NCI-H446 (cell line): ENCODE measurements at regions not wholly inside any gene's neighbourhood (a gene's known extent, or its start where the extent isn't known, plus 50 kb on each side); places are given as distances from the start of the nearest gene placed in this dataset.
"Not testable (repeated sequence)": the region's sequence is repeated elsewhere in the genome, so short reads cannot be mapped to it uniquely, and the experiment has no call there.

Experiments
- DNase-seq, 2 experiments: peaks; one replicate each; lab custom pipeline; 2025; lab: John Stamatoyannopoulos, UW

DNA sequence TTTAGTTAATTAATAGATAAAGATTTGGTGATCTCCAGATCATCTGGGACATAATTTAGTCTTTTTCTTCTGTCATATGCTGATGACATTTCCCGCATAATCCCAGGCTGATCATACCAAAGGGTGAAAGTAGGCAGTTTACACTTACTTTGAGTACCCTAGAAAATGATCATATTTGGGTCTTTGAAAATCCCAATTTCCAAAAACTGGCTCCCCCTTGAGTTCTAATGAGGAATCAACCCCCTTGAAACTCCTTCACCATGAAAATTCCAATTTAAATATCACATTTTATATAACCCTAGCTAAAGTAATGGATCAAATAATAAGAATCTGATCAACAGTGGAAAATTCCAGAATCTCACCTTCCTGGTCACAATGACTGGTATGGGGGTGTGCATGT, 223.4 kb downstream of the NAF1 start:
- DNase-seq = no peak

DNA sequence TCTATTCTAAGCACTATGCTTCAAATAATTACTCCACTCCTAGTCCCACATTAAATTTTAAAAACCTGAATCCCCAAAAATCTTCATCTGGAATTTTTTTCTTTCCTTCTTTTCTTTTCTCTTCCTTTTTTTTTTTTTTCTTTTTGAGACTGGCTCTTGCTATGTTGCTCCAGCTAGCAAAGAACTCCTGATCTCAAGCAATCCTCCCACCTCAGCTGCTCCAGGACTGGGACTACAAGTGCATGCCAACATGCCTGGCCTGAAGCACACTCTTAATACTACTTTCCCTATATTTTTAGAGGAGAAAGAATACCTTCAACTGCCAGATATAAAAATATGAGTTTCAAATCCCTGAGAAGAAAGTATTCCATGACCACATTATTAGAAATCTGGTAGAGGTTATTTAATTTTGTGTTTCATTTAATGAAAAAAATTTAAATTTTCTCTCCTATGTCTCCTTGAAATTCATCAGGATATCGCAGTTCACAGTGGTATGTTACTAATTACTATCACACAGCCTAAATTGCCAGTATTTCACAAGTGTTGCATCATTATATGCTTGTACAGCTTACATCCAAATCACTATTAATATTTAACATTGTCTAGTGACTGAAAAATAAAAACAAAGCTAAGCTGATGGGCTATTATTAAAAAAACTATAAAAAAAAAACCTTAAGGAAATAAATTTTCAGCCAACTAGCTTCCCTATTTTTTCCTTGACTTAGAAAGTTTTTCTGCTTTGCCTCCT, 227.8 kb downstream of the NAF1 start:
- DNase-seq = no peak

DNA sequence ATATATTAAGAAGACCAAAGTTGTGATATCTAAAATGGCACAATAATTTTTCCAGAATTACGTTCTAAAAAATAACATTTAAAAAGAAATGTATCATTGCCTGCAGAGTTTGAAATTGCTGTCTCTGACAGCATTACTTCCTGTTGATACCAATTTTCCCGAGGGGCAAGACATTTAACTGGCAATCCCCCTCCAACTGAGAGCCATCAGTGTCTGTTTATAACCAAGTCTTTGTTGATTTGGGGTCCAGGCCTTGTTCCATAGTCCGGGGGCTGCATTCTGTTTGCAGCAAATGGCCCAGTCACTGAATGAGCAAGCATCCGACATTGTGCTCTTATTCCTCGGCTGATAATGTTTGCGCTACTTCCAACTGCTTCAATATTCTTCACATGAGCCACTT, 231.5 kb downstream of the NAF1 start:
- no peak for DNase-seq

DNA sequence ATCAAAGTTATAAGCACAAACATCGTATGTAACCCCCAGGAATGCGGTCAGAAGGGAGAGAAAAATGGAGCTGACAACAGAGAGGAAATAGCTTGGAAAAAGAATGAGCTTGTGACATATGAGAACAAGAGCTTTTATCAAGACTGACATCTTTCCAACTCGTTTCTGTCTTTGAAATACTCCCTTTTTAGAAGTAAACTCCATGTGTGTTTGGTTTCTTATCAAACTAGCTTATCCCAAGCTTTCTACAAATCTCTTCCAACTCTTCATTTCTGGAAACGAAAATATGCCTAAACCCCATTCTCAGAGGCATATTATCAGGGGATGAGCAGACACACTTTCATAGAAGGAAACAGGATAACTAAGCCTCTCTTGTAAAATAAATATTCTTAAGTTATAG, 235.4 kb downstream of the NAF1 start:
- DNase-seq = no peak

DNA sequence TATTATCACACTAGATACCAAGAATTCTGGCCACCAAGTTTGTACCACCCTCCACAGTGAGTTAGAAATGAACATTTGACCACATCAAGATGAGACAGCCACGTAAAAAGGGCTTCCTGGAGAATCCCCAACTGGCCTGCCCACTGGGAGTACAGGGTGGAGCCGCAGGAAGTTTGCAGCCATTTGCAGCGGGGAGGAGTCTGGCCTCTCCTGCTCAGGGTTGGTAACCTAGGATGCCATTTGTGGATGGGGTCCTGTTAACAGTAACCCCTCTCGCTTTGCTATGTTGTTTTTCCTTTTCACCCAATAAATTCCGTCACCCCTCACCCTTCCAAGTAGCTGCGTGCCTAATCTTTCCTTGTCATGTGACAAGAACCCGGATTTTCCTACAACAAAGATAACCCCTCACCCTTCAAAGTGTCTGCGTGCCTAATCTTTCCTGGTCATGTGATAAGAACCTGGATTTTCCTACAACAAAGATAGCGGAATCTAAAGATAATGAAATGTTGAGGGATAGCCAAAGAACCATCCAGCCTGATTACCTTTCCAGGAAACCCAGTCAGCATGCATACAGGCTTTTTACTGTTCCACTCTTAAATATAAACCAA, 245.4 kb downstream of the NAF1 start:
- DNase-seq = no peak

DNA sequence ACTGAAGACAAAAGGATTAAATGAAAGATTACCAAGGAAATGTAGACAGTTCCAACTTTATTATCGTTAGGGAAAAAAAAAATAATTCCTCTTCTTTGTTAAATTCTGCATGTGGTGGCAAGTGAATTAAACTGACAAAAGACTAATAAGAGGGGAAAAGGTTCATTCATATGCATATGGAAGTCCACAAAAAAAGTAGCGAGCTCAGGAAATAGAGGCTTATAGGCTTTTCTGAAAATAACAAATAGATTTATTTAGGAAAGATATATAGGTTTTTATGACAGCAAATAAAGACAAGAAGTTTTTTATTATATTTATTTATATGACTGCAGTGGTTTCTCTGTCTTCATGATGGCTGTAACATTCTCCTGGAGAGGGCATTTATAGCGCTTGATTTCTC, 246.0 kb downstream of the NAF1 start:
- DNase-seq = no peak

DNA sequence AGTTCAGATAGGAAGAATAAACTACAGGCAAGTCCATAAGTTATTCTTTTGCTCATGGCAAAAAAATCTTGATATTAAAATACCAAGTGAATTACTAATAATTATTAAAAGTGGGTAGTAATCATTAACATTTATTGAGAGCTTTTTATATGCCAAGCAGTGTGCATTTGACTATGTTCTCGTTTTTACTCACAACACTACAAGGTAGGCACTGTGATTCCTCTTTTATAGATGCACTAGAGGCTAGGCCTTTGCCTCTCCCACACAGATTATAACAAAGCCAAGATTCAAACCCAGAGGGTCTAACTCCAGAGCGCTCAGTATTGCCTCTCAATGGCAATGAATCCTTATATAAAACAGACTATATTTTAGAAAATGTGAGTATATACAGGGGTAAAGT, 254.2 kb downstream of the NAF1 start:
- DNase-seq = no peak

DNA sequence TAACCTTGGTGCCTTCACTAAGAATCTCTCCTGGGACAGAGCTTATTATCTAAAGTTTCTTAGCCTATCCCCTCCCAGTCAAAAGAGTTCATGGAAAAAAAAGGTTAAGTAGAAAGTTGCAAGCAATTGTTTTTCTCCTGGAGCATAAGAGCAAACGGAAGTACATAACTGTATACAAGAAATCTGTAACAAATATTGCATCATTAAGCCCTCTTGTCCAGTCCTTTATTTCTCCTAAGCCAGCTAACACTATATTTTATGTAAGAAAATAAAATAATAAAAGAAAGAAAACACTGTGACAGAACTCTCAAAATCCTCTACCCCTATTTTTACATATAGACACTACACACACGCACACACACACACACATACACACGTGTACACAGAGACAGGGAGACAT, 255.3 kb downstream of the NAF1 start:
- no peak for DNase-seq

DNA sequence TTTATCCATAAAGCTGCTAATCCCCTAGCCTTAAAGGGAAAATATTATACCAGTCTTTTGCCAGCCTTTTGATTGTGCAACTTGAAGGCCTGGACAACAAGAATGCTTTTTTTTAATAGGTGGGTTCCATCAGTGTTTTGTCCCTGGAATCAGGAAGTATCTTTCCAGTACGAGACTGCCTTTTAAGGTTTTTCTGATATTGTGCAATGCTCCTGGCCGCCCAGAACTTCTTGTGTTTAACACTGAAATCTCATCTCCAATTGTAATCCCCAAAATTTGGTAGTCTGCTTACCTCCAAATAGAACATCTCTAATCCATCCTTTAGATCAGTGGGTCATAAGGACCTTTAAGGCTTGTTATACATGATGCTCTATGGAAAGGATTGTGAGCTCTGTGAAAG, 256.7 kb downstream of the NAF1 start:
- no peak for DNase-seq

DNA sequence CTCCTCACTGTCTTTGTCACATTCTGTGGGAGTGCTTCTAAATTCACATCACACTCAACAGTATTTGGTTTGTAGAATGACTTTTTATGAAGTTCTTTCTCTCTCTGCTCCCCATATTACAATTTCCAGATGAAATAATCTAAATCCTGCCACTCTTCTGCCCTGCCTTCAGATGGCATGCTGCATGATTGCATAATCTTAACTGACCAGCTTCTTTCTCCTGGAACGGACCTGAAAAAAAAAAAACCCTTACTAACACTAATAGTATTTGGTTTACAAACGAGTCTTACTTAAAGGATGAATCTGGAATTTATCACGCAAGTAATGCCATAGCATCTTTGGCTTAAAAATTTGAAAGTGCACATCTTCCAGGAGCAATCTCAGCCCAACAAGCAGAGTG, 272.3 kb downstream of the NAF1 start:
- DNase-seq = no peak

DNA sequence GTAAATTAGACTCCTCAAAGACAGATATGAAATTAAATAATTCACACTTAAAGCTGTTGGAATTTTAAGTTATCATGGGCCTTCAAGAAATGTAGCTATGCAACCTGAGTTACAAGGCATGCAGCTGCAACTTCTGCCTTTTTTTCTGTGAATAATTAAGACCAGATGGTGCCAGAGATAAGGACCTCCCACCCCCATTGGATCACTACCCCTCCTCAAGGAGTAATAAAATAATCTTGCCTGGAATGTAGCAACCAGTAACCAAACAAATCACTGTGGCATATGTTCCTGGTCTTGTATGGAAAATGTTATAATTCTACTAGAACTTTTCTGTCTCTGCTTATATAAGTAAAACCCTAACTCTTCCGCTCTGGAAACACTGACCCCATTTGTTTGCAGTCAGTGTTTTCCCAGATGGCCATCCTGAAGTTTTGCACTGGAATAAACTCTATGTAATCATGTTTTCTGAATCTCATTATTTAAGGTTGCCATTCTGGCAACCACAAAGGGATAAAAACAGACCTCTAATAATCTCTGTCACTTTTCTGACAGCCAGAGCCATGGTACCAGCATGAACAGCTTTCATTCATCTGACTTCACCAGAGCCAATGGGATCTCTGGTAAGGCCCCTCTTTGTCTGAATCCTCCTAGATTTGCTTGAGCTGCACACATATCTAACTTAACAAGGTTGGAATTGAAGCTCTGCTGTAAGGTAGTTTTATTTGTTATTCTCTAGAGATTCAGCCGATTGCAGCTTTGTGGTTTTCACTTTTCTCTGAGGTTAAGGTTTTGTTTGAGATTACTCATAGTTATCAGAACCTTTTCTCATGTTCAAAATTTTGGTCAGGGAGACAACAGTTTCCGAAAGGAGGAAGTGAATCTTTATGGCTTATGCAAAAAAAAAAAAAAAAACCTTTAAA, 274.6 kb downstream of the NAF1 start:
- no peak for DNase-seq

DNA sequence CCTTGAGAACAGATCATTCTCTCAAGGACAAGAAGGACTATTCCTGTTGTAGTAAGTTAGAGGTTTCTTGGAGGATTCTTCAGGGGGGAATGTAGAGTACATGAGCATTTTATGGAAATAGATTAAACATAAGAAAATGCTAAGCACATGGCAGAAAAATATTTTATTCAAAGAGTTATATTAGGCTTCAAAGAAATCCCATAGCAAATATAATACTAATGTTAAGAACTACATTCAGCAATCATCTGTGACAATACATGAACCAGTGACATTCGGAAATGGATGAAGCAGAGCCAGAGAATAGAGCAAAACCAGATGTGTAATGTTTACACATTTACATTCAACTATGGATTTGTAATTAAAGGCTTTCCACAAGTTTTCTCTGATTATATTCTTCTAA, 288.6 kb downstream of the NAF1 start:
- no peak for DNase-seq

DNA sequence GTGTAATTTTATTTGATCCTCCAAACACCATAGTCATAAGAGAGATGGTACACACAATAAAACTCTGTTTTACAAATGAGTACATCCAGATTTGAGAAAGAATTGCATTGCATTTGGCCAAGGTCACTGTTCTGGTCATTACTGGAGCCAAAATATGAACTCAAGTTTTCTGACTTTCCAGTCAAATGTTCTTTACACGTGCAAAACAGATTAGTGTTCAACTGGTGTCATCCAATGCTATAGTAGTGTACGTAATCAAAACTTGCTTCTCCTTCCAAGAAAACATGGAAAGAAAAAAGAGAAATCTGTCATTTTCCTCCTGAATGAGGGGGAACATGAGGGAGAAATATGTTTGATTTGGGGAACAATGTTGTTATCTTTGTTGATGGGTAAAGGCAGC, 291.9 kb downstream of the NAF1 start:
- DNase-seq = no peak

DNA sequence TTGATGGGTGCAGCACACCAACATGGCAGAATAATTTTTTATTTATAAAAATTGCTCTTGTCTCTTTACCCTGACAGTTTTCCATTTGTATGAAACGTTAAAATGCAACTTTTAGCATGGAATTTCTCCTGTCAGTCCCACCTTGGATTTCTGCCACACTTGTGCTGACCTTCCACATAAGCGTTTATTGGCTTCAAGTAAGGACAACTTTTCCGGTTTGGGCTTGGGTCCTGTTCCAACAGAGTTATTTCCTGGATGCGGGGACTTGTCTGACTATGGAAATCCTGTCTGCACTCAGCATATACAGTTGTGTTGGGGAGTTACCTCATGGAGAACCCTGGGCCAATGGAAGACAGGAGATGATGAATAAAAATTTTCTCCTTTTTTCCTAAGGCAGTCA, 294.7 kb downstream of the NAF1 start:
- no peak for DNase-seq

DNA sequence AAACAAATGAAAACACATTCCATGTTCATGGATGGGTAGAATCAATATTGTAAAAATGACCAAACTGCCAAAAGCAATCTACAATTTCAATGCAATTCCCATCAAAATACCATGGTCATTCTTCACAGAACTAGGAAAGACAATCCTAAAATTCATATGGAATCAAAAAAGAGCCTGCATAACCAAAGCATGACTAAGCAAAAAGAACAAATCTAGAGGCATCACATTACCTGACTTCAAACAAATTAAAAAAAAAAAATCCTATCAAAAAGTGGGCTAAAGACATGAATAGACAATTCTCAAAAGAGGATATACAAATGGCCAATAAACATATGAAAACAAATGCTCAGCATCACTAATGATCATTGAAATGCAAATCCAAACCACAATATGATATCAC, 297.5 kb downstream of the NAF1 start:
- no peak for DNase-seq

DNA sequence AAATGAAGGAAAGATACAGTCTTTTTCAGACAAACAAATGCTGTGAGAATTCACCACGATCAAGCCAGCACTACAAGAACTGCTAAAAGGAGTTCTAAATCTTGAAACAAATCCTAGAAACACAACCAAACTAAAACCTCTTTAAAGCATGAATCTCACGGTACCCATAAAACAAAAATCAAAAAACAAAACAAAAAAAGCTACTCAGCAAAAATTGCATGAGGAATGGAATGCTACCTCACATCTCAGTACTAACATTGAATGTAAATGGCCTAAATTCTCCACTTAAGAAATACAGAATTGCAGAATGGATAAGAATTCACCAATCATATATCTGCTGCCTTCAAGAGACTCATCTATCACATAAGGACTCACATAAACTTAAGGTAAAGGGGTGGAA, 300.1 kb downstream of the NAF1 start:
- no peak for DNase-seq

DNA sequence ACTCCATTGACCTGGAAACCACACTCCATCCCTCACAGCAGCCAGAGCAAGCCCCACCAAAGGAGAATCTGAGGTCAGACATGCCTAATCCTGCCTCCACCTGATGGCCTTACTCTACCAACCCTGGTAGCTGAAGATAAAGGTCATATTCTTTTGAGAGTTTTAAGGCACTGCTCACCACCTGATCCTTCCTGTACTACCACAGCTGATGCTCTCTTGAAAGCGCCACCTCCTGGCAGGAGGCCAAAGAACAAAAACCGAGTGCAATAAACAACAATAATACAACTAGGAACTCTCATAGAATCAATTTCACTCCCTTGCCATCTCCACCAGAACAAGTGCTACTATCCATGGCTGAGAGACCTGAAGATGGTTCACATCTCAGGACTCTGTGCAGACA, 301.6 kb downstream of the NAF1 start:
- no peak for DNase-seq

DNA sequence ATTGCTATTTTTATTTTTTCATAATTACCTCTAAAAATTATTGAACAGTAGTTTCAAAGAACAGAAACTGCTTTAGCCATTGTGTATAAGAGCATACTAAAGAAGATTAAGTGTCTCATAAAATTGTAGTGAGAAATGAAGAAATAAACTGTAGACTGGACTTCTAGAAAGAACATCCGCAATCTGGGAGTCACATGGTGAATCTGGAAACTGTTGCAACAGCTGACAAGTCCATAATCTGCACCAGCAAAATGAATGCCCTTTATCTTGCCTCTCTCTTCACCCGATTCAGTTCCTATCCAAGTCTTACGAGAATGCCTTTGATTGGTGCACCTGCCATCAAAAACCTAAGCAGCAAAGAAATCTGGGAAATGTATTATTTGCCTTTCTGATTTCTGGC, 312.9 kb downstream of the NAF1 start:
- DNase-seq = no peak

DNA sequence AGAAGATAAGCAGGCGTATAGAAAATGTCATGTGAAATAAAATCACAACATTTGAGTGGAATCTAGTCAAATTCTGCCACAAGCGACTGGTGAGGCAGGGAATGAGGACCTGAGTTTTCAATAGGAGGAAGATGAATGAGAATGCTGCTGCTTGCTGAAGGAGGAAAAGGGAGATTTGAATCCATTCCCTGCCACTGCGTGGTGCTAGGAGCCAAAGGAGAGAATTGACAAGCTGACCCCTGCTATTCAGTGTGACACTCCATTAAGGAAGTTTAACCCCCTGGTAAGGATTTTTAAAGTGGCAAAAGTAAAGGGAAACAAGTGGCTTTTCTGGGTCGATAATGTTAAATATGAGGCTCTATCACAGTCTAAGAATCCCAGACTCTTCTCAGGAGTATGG, 314.0 kb downstream of the NAF1 start:
- no peak for DNase-seq

DNA sequence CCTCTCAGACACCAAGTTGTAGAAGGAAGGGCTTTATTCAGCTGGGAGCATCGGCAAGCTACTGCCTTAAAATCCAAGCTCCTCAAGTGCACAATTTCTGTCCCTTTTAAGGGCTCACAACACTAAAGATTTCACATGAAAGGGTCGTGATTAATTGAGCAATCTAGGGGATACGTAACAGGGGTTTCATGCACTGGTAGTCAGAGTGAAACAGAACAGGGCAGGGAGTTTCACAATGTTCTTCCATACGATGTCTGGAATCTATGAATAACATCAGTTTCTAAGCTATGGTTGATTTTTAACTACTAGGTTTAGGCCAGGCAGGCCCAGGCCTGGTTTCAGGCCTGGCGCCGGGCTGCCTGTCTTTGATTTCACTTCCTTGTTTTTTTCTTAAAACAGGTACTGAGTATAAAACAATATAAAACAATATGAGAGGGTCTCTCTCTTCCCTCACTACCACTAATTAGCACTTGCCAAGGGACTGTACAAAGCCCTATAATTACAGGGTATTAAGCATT, 315.4 kb downstream of the NAF1 start:
- not testable (repeated sequence) for DNase-seq

DNA sequence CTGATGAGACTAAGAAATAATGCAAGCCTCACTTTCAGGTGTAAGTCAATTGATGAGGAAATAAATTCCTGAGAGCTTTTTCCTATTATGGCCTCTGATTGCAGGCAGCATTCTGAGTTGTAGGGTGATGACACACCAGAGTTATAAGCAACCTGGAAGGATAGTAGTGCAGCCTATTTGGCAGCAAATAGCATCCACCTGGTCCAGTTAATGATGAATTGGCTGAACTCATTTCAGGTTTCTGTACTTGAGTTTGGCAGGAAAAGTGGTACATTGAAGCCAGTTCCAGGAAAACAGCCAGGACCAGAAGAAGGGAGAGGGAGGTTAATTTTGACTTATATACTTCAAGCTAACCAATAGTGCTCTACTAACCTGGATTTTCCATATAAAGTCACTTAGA, 316.8 kb downstream of the NAF1 start:
- no peak for DNase-seq

DNA sequence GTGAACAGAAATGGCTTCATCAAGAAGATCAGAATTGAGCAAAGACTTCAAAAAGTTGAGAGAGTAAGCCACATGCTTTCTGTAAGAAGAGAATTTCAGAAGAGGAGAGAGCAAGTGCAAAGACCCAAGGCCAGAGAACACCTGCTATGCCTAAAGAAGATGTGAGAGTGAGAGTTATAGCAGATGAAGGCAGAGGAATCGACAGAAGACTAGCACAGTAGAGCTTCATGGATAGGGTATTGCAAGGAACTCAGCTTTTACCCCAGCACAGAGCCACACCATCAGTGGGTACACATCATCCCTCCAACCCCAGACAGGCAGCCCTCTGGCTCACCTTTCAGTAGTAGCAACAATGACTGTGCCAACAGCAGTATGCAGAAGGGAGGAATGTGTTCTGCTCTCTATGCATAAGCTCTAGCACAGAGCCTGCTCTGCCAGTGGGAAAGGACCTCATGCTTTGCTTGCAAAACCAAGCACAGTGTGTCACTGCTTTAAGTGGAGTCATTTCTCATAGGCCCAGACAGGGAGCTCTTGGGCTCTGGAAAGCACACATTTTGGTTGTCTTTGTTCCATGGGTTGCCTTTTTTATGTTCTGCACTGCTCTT, 318.6 kb downstream of the NAF1 start:
- DNase-seq = no peak
